Mesenchymal stem cell (in vitro differentiated cells and primary cell): ENCODE measurements at regions not wholly inside any gene's neighbourhood (a gene's known extent, or its start where the extent isn't known, plus 50 kb on each side); places are given as distances from the start of the nearest gene placed in this dataset.

Source experiments
- DNase-seq: peaks from one replicate; pipeline ENCODE4 v3.0.0-alpha.2; 2013
- H2AFZ ChIP-seq: one replicate; pipeline ENCODE4 v1.6.1; 2013; ENCODE audit warnings: low read depth, mild to moderate bottlenecking, control low read depth, inconsistent platforms, low read length, moderate library complexity
- H2AK5ac ChIP-seq: 2 replicates; pipeline ENCODE4 v1.6.1; 2013; ENCODE audit warnings: low read length, moderate library complexity, mild to moderate bottlenecking, inconsistent platforms; ENCODE audit not compliant: severe bottlenecking
- H2BK120ac ChIP-seq: one replicate; pipeline ENCODE4 v1.6.1; 2013; ENCODE audit warnings: low read depth, mild to moderate bottlenecking, inconsistent platforms, low read length, moderate library complexity
- H2BK12ac ChIP-seq, 2 experiments: one replicate each; pipeline ENCODE4 v1.6.1; 2013; ENCODE audit warnings: inconsistent platforms in 2 of 2, low read length in 2 of 2, mild to moderate bottlenecking in 2 of 2, moderate library complexity in 2 of 2, control low read depth in 1 of 2
- H2BK15ac ChIP-seq: one replicate; pipeline ENCODE4 v1.6.1; 2013; ENCODE audit warnings: mild to moderate bottlenecking, low read depth, inconsistent platforms; ENCODE audit not compliant: poor library complexity, severe bottlenecking
- H2BK5ac ChIP-seq: 2 replicates; pipeline ENCODE4 v1.6.1; 2013; ENCODE audit warnings: low read depth, mild to moderate bottlenecking, low read length, control low read depth, inconsistent platforms; ENCODE audit not compliant: poor library complexity, severe bottlenecking
- H3K14ac ChIP-seq, 2 experiments: one replicate each; pipeline ENCODE4 v1.6.1; 2013; ENCODE audit warnings: inconsistent platforms in 2 of 2, low read length in 2 of 2, control low read depth in 1 of 2, mild to moderate bottlenecking in 1 of 2, moderate library complexity in 1 of 2
- H3K18ac ChIP-seq, 2 experiments: one replicate each; pipeline ENCODE4 v1.6.1; 2013; ENCODE audit warnings: inconsistent platforms in 2 of 2, low read length in 2 of 2, control low read depth in 1 of 2, low read depth in 1 of 2, mild to moderate bottlenecking in 1 of 2
- H3K23ac ChIP-seq, 2 experiments: one replicate each; pipeline ENCODE4 v1.6.1; 2013; ENCODE audit warnings: inconsistent platforms in 2 of 2, low read length in 2 of 2, mild to moderate bottlenecking in 2 of 2, moderate library complexity in 2 of 2, control low read depth in 1 of 2
- H3K27ac ChIP-seq: 2 replicates; pipeline ENCODE4 v1.5.1; 2013; ENCODE audit warnings: mild to moderate bottlenecking, moderate library complexity, low read length, control low read depth, inconsistent platforms; ENCODE audit not compliant: poor library complexity, severe bottlenecking
- H3K27me3 ChIP-seq, 2 experiments: 2 replicates each; pipeline versions ENCODE4 v1.6.1 to v1.7.0; 2013; ENCODE audit warnings: low read length in 2 of 2, mild to moderate bottlenecking in 2 of 2, moderate library complexity in 2 of 2, control low read depth in 1 of 2, inconsistent platforms in 1 of 2; ENCODE audit not compliant: control insufficient read depth in 1 of 2, insufficient read depth in 1 of 2
- H3K36me3 ChIP-seq, 2 experiments: 2 replicates each; pipeline versions ENCODE4 v1.6.1 to v1.7.0; 2013; ENCODE audit warnings: low read length in 2 of 2, control low read depth in 1 of 2, inconsistent platforms in 1 of 2, low read depth in 1 of 2, mild to moderate bottlenecking in 1 of 2; ENCODE audit not compliant: insufficient read depth in 2 of 2, control insufficient read depth in 1 of 2
- H3K4ac ChIP-seq, 2 experiments: one replicate each; pipeline ENCODE4 v1.6.1; 2013; ENCODE audit warnings: inconsistent platforms in 2 of 2, low read length in 2 of 2, mild to moderate bottlenecking in 2 of 2, moderate library complexity in 2 of 2, control low read depth in 1 of 2, low read depth in 1 of 2
- H3K4me1 ChIP-seq: 2 replicates; pipeline ENCODE4 v1.6.1; 2013; ENCODE audit warnings: low read depth, low read length, control low read depth; ENCODE audit not compliant: control insufficient read depth, insufficient read depth
- H3K4me2 ChIP-seq: 2 replicates; pipeline ENCODE4 v1.6.1; 2013; ENCODE audit warnings: low read length, mild to moderate bottlenecking, inconsistent platforms; ENCODE audit not compliant: poor library complexity, severe bottlenecking
- H3K4me3 ChIP-seq, 2 experiments: 2 replicates each; pipeline versions ENCODE4 v1.5.1 to v1.7.0; 2013; ENCODE audit warnings: low read length in 2 of 2, mild to moderate bottlenecking in 2 of 2, control low read depth in 1 of 2, low read depth in 1 of 2; ENCODE audit not compliant: insufficient read depth in 1 of 2
- H3K79me1 ChIP-seq: replicated peaks from 2 replicates; pipeline ENCODE4 v1.6.1; 2013; ENCODE audit warnings: mild to moderate bottlenecking, control low read depth, low read length, inconsistent platforms; ENCODE audit not compliant: poor library complexity, severe bottlenecking
- H3K9ac ChIP-seq: 2 replicates; pipeline ENCODE4 v1.7.0; 2013; ENCODE audit warnings: mild to moderate bottlenecking, low read length, moderate library complexity
- H3K9me3 ChIP-seq: 2 replicates; pipeline ENCODE4 v1.7.0; 2013; ENCODE audit warnings: mild to moderate bottlenecking, low read length; ENCODE audit not compliant: control insufficient read depth
- H4K8ac ChIP-seq: one replicate; pipeline ENCODE4 v1.6.1; 2013; ENCODE audit warnings: inconsistent platforms, mild to moderate bottlenecking, low read length, moderate library complexity
- H4K91ac ChIP-seq: one replicate; pipeline ENCODE4 v1.6.1; 2013; ENCODE audit warnings: mild to moderate bottlenecking, low read length, inconsistent platforms
- WGBS: methylation state at CpG from one replicate; pipeline ENCODE4 v1.1.7; 2013; ENCODE audit warnings: mixed read lengths; 5-methylcytosine and 5-hydroxymethylcytosine counted together

DNA sequence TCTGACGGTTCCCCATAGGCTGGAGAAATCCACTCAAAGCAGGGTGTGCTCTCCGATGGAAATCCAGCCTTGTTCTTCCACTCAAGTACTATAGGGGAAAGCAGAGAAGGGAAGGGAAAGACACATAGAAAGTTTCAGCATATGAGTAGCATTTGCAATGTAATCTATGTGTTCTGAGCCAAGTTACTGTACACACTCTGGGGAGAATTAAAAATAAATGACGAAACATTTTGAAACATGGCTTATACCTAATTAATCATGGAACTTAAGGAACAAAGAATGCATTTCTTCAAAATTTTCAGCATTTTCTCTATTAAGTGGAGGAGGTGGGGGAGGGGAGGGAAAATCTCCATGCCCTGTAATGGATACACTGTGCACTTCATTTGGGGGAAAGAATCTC lies 198.1 kb upstream of the HABP2 start:
- Histone ChIP-seq H4K91ac (no peak overlapping the region), H3K36me3 (no peaks in the 10 kb centered on the region), H3K27ac (no peak overlapping the region), H2AFZ (no peak overlapping the region), H3K9me3 (no peaks in the 10 kb centered on the region), H3K4ac (no peak overlapping the region), H3K27me3 (peaks cover 3 to 35% of the 10 kb centered on the region in 2 experiments), H3K4me1 (peaks cover 4% of the 10 kb centered on the region), H2BK15ac (no peak overlapping the region), H3K4me3 (no peak overlapping the region), H2AK5ac (no peak overlapping the region), H4K8ac (no peak overlapping the region), H3K9ac (no peak overlapping the region), H3K14ac (no peak overlapping the region), H2BK5ac (no peak overlapping the region), H3K23ac (no peak overlapping the region), H3K4me2 (no peak overlapping the region), H3K18ac (no peak overlapping the region), H2BK12ac (no peak overlapping the region), H2BK120ac (no peak overlapping the region), H3K79me1 (no peaks in the 10 kb centered on the region)
- 79% methylated on average over 2 of the region's 3 CpGs for WGBS
- DNase-seq, result no peak

DNA sequence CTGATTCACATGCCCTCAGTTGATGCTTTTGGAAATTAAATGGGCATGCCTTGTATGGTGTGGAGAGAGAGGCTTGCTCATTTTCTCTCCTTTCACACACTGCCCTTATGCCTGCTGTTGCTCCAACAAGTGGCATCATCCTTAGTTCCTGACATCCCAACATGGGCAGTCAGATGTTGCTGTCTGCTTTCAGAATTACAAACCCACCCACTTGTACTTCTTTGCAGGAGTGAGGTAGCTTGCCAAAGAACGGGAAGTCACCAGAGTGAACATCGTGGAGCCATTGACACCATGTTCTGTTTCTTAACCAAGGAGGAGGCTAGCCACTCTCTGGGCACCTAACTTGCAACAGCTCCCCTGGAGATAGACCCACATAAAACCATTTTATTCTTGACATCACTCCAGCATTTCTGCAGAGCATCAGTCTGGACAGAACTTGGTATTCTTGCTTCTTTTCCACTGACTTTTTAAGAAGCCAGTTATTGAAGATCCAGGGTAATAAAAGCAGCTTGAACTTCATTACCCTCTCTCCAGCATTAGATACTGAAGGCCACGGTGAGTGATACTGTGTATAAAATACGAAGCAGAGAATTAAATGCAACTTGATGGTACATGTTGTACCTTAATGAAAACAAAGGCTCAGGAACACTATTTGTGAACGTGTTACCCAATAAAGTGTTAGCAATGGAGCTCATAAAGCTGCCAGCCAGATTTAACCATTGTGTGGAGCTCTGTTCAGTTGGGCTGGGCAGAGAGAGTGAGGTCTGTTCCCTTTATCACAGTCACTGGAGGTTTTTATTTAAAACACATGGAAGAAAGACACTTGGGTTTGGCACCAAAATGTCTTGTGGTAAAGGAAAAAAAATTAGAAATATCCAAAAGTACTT lies 195.8 kb upstream of the HABP2 start:
- H3K4me3 ChIP-seq, result no peak overlapping the region
- H3K27me3 ChIP-seq, result peaks cover 3 to 39% of the 10 kb centered on the region in 2 experiments
- H3K18ac ChIP-seq, result no peak overlapping the region
- no peak overlapping the region for H3K4ac ChIP-seq
- H3K27ac ChIP-seq, result no peak overlapping the region
- no peak overlapping the region for H2BK120ac ChIP-seq
- no peak overlapping the region for H2BK5ac ChIP-seq
- no peak overlapping the region for H4K91ac ChIP-seq
- no peaks in the 10 kb centered on the region for H3K79me1 ChIP-seq
- H4K8ac ChIP-seq, result no peak overlapping the region
- 63% methylated on average over 5 of the region's 5 CpGs for WGBS
- no peak overlapping the region for H3K4me2 ChIP-seq
- no peaks in the 10 kb centered on the region for H3K9me3 ChIP-seq
- no peak overlapping the region for H2AFZ ChIP-seq
- DNase-seq, result no peak
- no peak overlapping the region for H3K14ac ChIP-seq
- H2AK5ac ChIP-seq, result no peak overlapping the region
- no peak overlapping the region for H3K23ac ChIP-seq
- no peak overlapping the region for H3K9ac ChIP-seq
- no peak overlapping the region for H2BK15ac ChIP-seq
- no peak overlapping the region for H2BK12ac ChIP-seq
- no peaks in the 10 kb centered on the region for H3K36me3 ChIP-seq
- H3K4me1 ChIP-seq, result peaks cover 4% of the 10 kb centered on the region

DNA sequence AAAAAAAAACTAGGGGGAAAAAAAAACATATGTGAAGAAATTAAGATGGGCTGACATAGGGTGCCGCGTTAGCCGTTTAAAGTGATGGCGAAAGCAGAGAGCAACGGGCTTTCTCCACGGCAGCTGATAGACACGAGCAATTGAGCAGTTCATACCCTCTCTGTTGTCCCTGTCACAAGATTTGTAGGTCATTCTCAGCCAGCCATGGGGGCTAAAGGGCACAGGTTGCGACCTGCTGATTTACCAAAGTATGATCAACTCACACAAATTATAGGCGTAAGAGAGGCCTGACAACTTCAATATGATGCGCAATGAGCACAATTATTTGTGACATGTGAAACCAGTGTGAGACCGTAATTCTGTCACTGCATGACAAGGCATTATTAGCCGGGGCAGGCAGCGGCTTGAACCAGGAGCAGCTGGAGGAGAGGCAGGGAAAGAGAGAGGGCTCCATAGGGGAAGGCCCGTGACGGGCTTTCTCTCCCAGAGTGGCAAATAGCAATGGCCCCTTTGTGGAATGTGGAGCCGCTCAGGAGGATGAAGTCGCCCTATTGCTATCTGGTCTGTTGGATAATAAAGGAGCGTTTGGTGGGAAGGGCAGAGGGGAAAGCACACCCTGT lies 195.1 kb upstream of the HABP2 start:
- no peak overlapping the region for H3K27ac ChIP-seq
- H3K14ac ChIP-seq, result no peak overlapping the region
- no peak overlapping the region for H2AFZ ChIP-seq
- H3K4ac ChIP-seq, result no peak overlapping the region
- H3K4me2 ChIP-seq, result no peak overlapping the region
- no peak for DNase-seq
- H3K9ac ChIP-seq, result no peak overlapping the region
- no peak overlapping the region for H2BK12ac ChIP-seq
- H2BK15ac ChIP-seq, result no peak overlapping the region
- no peaks in the 10 kb centered on the region for H3K9me3 ChIP-seq
- H4K8ac ChIP-seq, result no peak overlapping the region
- no peaks in the 10 kb centered on the region for H3K79me1 ChIP-seq
- peaks cover 3 to 39% of the 10 kb centered on the region in 2 experiments for H3K27me3 ChIP-seq
- H3K18ac ChIP-seq, result no peak overlapping the region
- no peak overlapping the region for H2BK120ac ChIP-seq
- H3K4me1 ChIP-seq, result peaks cover 4% of the 10 kb centered on the region
- H3K4me3 ChIP-seq, result no peak overlapping the region
- H3K23ac ChIP-seq, result no peak overlapping the region
- H3K36me3 ChIP-seq, result no peaks in the 10 kb centered on the region
- H2AK5ac ChIP-seq, result no peak overlapping the region
- H2BK5ac ChIP-seq, result no peak overlapping the region
- WGBS, result 81% methylated on average over 18 of the region's 18 CpGs
- H4K91ac ChIP-seq, result no peak overlapping the region

DNA sequence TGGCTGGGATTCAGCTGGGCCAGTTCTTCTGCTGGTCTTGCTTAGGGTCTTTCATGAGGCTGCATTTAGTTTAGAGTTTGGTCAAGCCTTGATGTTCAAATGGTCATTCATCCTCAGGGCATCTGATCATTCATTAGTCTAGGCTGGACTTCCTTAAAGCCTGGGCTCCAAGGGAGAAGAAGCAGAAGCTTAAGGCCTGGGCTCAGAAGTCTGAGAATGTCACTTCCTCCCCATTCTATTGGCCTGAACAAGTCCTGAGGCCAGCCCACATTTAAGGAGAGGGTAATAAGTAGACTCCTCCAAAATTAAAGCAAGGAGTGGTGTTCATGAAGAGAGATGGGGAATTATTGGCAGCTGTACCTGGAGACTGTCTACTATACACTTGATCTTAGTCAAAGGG lies 193.2 kb upstream of the HABP2 start:
- Histone ChIP-seq H3K14ac (no peak overlapping the region), H2AK5ac (no peak overlapping the region), H3K23ac (no peak overlapping the region), H3K4ac (no peak overlapping the region), H3K9ac (no peak overlapping the region), H3K4me2 (no peak overlapping the region), H4K8ac (no peak overlapping the region), H3K79me1 (no peaks in the 10 kb centered on the region), H3K4me1 (peaks cover 4% of the 10 kb centered on the region), H3K9me3 (no peaks in the 10 kb centered on the region), H3K4me3 (no peak overlapping the region), H2BK5ac (no peak overlapping the region), H3K27me3 (peaks cover 3 to 32% of the 10 kb centered on the region in 2 experiments), H3K27ac (no peak overlapping the region), H2BK120ac (no peak overlapping the region), H3K18ac (no peak overlapping the region), H2BK15ac (no peak overlapping the region), H2AFZ (no peak overlapping the region), H4K91ac (no peak overlapping the region), H2BK12ac (no peak overlapping the region), H3K36me3 (no peaks in the 10 kb centered on the region)
- no peak for DNase-seq
